CD4-positive, alpha-beta T cell treated with Interleukin-4 for 4 hours (primary cell): ENCODE measurements at regions not wholly inside any gene's neighbourhood (a gene's known extent, or its start where the extent isn't known, plus 50 kb on each side); places are given as distances from the start of the nearest gene placed in this dataset.

Experiments used
- DNase-seq: peaks from one replicate; pipeline ENCODE4 v3.0.0-alpha.2; 2020

DNA sequence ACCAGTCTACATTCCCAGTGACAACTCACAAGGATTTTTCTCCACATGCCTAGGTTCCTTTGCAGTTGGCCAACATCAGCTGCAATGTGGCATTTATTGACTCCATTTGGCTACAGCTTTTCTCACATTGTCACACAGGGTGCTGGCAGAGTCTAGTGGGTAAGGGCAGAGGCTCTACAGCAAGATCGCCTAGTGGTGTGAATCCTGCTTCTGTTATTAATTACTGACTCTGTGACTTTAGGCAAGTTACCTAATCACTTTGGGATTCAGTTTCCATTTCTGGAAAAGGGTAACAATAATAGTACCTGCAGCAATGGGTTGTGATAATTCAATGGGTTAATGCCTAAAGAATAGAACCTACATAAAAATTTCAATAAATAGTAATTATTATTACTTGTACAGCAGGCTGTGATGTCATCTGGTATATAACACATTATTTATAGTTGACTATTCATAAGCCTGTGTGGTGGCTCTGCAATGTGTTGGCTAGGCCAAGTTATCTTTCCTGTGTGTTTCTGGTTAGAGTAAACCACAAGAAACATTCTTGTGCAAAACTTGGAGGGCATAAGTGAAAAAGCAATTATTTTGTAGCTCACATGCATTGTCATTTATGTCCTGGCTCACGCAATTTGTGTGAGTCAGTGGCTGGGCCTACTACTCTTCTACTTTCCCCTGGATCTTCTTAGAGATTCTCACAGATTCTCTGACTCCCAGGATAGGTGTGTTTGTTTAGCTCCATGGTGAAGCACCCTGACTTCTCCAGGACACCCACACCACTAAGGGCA lies 59.5 kb downstream of the PTGS2 start:
- no peak for DNase-seq

- peak; percentile 42 for DNase-seq
Measured at GRCh38 chr1:186618401-186619170, 61.6 kb downstream of the PTGS2 start.

DNA sequence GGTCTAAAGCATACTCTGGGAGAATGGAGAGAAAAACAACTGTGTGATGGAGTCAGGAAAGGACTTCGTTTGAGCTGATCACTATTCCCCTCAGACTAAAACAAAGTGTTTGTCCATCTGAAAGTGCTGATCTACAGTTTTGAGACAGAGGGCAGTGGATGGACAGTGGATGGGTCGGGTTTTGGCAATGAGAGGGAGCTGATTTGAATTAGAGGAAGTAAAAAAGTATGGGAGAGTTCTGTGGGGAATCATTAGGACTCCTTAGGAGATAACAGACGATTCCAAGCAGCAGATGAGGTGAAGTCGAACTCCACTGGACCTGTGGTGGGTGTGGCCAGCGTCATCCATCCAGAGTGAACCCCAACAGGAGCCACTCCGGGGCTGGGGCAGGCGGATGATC lies 62.3 kb downstream of the PTGS2 start:
- no peak for DNase-seq

DNA sequence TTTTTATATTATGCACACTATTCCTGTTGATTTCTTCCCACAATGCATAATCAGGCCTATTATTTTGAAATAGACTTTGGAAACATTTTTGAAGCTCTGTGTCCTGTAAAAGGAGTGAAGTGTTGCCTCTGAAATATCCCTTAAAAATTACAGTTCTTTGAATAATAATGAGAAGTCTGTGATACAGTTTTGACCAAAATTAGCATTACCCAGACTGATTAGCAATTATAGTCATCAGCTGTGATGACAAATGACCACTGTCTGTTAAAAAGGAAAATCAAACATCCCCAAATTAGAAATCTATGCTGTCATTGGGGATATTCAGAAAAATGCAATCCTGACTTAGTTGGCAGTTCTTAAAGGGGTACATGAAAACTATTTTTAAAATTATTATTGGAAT lies 63.7 kb downstream of the PTGS2 start:
- DNase-seq: no peak

DNA sequence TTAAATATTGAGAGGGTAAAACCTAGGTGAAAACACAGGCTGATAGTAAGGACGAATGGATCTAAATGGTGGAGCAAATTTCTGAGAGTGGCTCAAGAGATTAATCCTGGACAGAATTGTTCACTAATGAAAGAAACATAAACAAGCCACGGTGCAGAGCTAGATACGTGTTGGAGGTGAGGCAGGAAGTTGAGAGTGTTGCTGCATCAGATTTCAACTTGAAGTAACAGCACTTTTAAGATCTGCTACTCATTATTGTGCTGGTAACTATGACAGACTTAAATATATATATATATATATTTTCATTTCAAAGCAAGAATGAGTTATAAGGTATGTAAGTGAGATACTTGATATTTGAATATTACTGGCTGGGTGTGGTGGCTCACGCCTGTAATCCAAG lies 64.9 kb downstream of the PTGS2 start:
- no peak for DNase-seq

GRCh38 chr1:186611156-186611555 lies 69.1 kb downstream of the PTGS2 start:
- DNase-seq: no peak

DNA sequence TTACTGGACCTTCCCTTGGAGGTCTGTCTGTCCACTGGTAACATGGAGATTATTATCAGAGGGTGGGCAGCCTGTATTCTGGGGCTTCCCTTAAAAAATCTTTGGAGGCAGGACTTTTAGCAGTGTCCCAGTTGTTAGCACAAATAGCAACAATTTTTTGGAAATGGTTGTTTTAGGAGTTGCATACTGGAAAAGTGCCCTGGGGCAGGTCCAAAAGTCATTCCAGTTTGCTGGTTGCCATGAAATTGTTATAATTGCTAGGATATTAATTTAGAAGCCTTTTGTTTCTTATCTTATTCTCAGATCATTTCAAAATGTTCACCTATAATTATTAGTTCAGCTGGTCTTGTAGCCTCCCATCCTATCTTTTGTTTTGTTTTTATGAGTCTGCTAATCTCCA lies 71.0 kb downstream of the PTGS2 start:
- DNase-seq: no peak

- no peak for DNase-seq
Measured at GRCh38 chr1:186605762-186606350, 74.4 kb downstream of the PTGS2 start.

DNA sequence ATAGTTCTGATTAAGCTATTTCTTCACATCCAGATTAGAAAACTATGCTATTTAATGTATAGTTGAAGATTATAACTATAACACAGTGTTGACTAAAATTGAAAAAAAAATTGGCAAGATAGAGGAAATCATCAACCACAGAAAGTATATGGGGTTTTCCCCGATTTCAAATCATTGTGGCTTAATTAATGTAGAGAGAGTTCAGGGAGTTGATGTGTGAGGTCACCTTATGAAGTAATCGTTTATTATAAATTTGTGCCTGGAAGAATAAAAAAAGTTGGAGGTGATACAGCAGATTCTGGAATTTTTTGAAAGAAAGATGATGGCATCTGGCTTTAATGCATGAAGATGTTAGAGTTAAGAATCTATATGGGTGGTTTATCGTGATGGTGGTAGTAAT lies 84.3 kb downstream of the PTGS2 start:
- no peak for DNase-seq

- DNase-seq: no peak
Measured at GRCh38 chr1:186578325-186579016, 101.8 kb downstream of the PTGS2 start.

GRCh38 chr1:186577633-186578032 lies 102.6 kb downstream of the PTGS2 start:
- no peak for DNase-seq

GRCh38 chr1:186577216-186577615 lies 103.0 kb downstream of the PTGS2 start:
- DNase-seq: no peak

- no peak for DNase-seq
Measured at GRCh38 chr1:186575348-186575747, 104.9 kb downstream of the PTGS2 start.

GRCh38 chr1:186574926-186575325 lies 105.3 kb downstream of the PTGS2 start:
- no peak for DNase-seq

DNA sequence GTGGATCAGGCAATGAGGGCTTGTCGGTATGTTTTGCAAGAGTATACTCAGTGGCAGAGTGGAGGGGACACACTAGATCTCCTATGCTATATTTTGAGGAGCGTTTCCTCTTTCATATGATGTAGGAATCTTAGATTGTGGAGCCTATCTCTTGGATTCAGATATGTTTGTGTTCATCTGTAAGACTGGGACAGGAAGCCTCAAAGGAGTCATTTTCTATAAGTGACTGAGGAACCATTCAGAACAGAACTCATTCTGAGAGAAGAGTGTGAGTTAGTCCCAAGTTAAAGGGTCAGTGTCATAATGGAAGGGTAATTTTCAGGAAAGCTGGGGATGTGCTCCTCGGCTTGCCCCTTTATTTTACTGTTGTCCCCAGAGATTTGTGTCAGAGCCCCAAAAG lies 107.7 kb downstream of the PTGS2 start:
- DNase-seq: no peak

DNA sequence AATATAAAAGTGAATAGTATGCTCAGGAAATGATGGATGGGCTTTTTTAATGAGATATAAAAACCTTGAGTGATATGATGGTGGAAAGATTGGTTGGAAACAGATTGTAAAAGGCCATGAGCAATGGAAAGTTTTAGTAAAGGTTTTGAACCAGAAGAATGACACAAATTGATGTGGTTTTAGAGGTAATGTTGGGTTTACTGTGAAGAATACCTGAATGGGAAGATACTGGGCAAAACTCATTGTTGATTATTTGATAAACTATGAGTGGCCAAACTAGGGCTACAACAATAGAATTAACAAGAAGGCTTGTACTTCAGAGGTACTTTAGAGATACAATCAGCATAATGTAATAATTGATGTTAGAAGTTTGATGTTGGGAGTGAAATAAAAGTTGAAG lies 108.5 kb downstream of the PTGS2 start:
- DNase-seq: no peak

DNA sequence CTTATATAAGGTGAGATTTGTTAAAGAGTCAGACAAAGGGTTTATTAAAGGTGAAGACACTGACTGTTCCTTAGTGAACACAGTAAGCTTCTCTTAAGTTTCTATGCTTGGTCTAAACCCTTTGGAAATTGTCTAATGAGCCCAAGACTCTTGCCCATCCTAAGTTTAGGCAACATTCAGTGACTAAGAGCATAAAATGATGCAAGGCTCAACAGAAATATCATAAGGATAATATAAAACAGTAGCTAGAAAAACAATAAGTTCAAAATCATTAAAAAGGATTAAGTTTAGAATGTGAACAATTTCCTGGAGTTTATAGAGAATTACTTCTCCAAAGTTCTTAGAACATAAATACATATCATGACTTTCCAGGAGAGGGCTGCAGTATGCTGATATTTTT lies 108.9 kb upstream of the PDC start:
- no peak for DNase-seq

DNA sequence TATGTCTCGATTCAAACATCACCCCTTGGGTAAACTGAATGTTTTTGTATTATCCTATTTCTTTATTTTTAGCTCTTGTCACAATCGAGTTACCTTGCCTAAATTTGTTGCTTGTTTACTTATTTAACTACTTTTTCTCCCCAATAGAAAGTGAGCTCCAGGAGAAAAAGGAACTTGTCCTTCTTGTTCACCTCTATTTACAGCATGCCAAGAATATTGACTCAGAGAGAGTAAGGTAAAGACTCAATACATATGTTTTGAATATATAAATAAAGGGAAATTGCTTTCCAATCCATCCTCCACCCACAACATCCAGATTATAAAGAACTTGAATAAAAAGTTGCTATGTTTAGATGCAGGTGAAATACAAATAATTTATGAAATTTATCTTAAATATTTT lies 107.3 kb upstream of the PDC start:
- DNase-seq: no peak

DNA sequence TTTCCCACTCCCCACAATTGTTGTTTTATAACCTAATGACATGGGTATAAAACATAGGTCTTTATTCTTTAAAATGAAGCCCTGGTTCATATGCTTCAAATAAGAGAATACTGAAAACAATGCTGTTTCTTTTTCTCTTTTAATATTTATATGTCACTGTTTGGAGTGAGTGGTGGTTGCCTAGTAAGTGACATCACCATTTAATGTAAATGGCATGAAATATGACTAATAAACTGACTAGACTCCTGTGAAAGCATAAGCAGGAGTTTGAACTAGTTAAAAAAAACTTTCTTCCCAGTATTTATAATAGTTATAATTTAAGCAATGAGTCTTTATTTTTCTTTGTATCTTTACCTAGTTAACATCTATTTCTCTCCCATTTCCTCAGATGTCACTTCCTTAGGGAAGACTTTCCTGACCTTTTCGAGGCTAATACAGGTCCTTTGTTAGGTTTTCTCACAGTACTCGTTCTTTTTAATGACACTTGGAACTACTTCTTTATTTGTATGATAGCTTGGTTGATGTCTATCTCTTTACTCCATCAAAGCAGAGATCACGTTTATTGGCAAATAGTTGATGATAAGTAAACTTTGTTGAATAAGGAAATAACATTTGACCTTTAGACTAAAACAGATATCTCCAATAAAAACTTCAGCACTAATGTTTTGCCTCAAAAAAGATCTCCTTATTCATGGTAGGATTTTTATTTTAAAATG lies 105.4 kb upstream of the PDC start:
- no peak for DNase-seq

GRCh38 chr1:186564582-186564981 lies 103.7 kb upstream of the PDC start:
- no peak for DNase-seq

DNA sequence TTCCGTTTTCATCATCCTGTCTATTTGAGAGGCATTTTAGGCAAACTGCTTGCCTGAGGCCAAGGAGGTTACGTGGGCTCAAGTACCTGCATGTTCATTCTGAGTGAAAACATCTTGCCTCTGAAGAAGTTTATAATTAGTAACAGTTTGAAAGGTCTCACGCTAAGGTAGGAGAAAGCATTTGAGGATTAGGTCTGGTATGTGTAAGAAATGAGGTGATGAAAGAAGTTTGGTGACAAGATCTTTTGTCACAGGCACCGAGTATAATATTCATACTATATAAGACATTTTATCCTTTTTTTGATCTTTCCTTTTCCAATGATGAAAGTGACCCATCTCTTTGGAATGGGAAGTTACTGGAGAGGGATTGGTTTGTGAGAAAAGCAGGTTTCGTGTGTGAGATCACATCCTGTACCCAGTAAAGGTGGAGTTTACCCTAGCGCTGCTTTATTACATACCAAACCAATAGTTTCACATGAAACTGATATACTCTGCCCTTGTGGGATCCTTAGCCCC lies 98.7 kb upstream of the PDC start:
- DNase-seq: no peak

DNA sequence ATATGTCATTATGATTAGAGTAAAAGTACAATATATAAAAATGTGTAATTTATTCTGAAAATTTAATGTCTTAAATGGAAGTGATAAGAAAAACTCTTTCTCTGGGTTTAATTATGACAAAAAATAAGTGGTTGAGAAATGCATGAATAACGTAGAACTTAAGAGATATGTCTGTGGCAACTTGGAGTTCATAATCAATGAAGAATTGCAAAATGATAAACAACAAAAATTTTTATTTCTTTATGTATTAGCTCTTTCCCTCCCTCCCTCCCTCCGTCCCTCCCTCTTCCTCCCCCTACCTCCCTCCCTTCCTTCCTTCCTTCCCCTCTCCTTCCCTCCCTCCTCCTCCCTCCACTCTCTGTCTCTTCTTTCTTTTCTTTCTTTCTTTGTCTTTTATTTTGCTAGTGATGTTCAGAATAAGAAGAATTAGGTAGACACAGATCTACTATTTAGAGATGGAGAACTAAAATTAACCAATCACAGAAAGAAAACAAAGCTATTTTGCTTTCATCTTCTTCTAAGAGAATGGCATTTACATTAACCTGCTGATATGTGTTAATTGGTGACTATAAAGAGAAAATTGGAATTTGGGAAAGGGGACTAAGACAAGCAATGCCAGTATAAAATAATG lies 96.3 kb upstream of the PDC start:
- no peak for DNase-seq
